K562 (cell line): ENCODE measurements at regions not wholly inside any gene's neighbourhood (a gene's known extent, or its start where the extent isn't known, plus 50 kb on each side); places are given as distances from the start of the nearest gene placed in this dataset.

Experiments used
- ATF2 ChIP-seq: sonication (generic); formaldehyde crosslinking; IDR thresholded peaks from 2 replicates; pipeline ENCODE4 v1.8.1; 2022; ENCODE audit warnings: missing genetic modification reagents
- BRCA1 ChIP-seq, 2 experiments: fragments of 450-650 bp in 1 of 2; sonication (generic) in 1 of 2; formaldehyde crosslinking in 1 of 2; IDR thresholded peaks; 2 replicates each; pipeline versions ENCODE4 v1.5.0 to v1.6.1; 2017 to 2020; ENCODE audit warnings: mild to moderate bottlenecking in 1 of 2, missing genetic modification reagents in 1 of 2
- CBX1 ChIP-seq: sonication (generic); IDR thresholded peaks from 2 replicates; pipeline ENCODE4 v1.6.1; 2016; ENCODE audit warnings: antibody characterized with exemption, low read depth, mild to moderate bottlenecking
- CC2D1A ChIP-seq: fragments of 450-650 bp; IDR thresholded peaks from 2 replicates; pipeline ENCODE4 v1.6.1; 2017; ENCODE audit warnings: mild to moderate bottlenecking
- HMG20B ChIP-seq: fragments of 250-450 bp; sonication (Bioruptor Pico); IDR thresholded peaks from 2 replicates; pipeline ENCODE4 v1.5.0; 2021; ENCODE audit warnings: mild to moderate bottlenecking
- HOXB6 ChIP-seq: fragments of 250-450 bp; sonication (Bioruptor Pico); IDR thresholded peaks from 2 replicates; pipeline ENCODE4 v1.5.1; 2022; ENCODE audit warnings: mild to moderate bottlenecking, borderline replicate concordance
- NONO ChIP-seq, 2 experiments: fragments of 200-400 bp in 1 of 2; fragments of 450-650 bp in 1 of 2; formaldehyde crosslinking in 1 of 2; IDR thresholded peaks; 2 replicates each; pipeline ENCODE4 v1.6.1; 2017; ENCODE audit warnings: low read depth in 2 of 2, mild to moderate bottlenecking in 2 of 2, moderate library complexity in 2 of 2, low read length in 1 of 2
- RBM22 ChIP-seq: fragments of 200-400 bp; formaldehyde crosslinking; IDR thresholded peaks from 2 replicates; pipeline ENCODE4 v1.6.1; 2018; ENCODE audit warnings: low read length, low read depth; ENCODE audit not compliant: poor library complexity, severe bottlenecking
- RNF2 ChIP-seq: sonication (generic); IDR thresholded peaks from 2 replicates; pipeline ENCODE4 v1.6.1; 2016
- SMAD3 ChIP-seq: fragments of 450-650 bp; formaldehyde crosslinking; conservative IDR thresholded peaks from 2 replicates; pipeline ENCODE4 v1.4.0; 2020; ENCODE audit warnings: mild to moderate bottlenecking
- STAT5B ChIP-seq: fragments of 250-450 bp; sonication (Bioruptor Pico); IDR thresholded peaks from 2 replicates; pipeline ENCODE4 v1.8.0; 2021; ENCODE audit warnings: mild to moderate bottlenecking, inconsistent platforms
- TGIF2 ChIP-seq: sonication (generic); formaldehyde crosslinking; IDR thresholded peaks from 2 replicates; pipeline ENCODE4 v1.8.1; 2022; ENCODE audit warnings: mild to moderate bottlenecking, missing genetic modification reagents, moderate library complexity
- THAP7 ChIP-seq: fragments of 250-450 bp; sonication (Bioruptor Pico); IDR thresholded peaks from 2 replicates; pipeline ENCODE4 v1.5.0; 2021
- ZNF512 ChIP-seq: IDR thresholded peaks from 2 replicates; pipeline ENCODE4 v1.6.1; 2016; ENCODE audit warnings: missing genetic modification characterization, missing compliant biosample characterization
- TF ChIP-seq, protein P1 (sequence below): fragments of 450-650 bp; IDR thresholded peaks from 2 replicates; pipeline ENCODE4 v1.6.1; 2016; ENCODE audit warnings: missing biosample characterization, missing genetic modification characterization

DNA sequence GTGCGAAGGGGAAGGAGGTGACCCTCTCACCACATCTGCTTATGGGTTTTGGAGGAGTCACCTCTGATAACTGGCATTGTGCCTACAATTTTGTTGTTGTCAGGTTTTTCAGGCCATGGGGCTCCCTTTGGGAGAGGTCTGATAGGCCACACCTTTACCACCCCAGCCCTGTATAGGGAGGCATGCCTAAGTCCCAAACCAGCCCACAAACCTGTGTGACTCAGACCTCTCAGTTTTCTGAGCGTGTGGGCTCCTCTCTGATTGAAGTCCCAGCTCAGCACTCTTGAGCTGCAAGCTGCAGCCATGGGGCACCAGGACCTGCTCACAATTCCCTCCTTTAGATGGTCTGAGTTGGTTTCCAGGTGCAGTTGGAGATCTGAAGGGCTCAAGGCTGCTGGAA lies 1429.3 kb upstream of the TMEM132C start (continued):
- TF ChIP-seq BRCA1 (IDR thresholded peaks at IDR 0.05): no peak
- no peak for TF ChIP-seq BRCA1 (CRISPR knock-in tag; IDR thresholded peaks at IDR 0.05)
- TF ChIP-seq TGIF2 (CRISPR knock-in tag): no peak
- no peak for TF ChIP-seq THAP7 (CRISPR knock-in tag)
- no peak for TF ChIP-seq HOXB6
- TF ChIP-seq NONO (IDR thresholded peaks at IDR 0.05; ENCODE audit: low read depth in 2 of 2, low read length in 1 of 2): no peak
- TF ChIP-seq CBX1: no peak
- no peak for TF ChIP-seq ATF2 (CRISPR knock-in tag)
- TF ChIP-seq ZNF512 (tag): no peak
- no peak for TF ChIP-seq RNF2
- TF ChIP-seq SMAD3 (CRISPR knock-in tag): no peak
- no peak for TF ChIP-seq HMG20B (CRISPR knock-in tag)
- no peak for TF ChIP-seq CC2D1A
- TF ChIP-seq RBM22: no peak
- TF ChIP-seq, protein P1, sequence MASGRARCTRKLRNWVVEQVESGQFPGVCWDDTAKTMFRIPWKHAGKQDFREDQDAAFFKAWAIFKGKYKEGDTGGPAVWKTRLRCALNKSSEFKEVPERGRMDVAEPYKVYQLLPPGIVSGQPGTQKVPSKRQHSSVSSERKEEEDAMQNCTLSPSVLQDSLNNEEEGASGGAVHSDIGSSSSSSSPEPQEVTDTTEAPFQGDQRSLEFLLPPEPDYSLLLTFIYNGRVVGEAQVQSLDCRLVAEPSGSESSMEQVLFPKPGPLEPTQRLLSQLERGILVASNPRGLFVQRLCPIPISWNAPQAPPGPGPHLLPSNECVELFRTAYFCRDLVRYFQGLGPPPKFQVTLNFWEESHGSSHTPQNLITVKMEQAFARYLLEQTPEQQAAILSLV (tag): no peak
- no peak for TF ChIP-seq STAT5B (CRISPR knock-in tag)
